ENCODE measurements at regions not wholly inside any gene's neighbourhood (a gene's known extent, or its start where the extent isn't known, plus 50 kb on each side); places are given as distances from the start of the nearest gene placed in this dataset.

- BruUV-seq (replicated peaks), result no TSS peak
- no peak for ATAC-seq
These were observed 123.1 kb upstream of the MID1 start for GRCh38 chrX:10743476-10743875.

GRCh38 chrX:10744007-10744406 is 123.6 kb upstream of the MID1 start:
- CTCF ChIA-PET, result no interaction called here
- Histone ChIP-seq H3K27me3 (ENCODE audit: control insufficient read depth, insufficient read depth, low read length) (no peaks in the 10 kb centered on the region), H3K4me1 (ENCODE audit: control insufficient read depth, insufficient read depth, low read length) (no peaks in the 10 kb centered on the region), H3K27ac (ENCODE audit: low read length) (no peak overlapping the region), H3K36me3 (ENCODE audit: control insufficient read depth, insufficient read depth, low read length) (no peaks in the 10 kb centered on the region), H3K4me3 (ENCODE audit: low read depth in 2 of 2, low read length in 2 of 2) (no peak overlapping the region), H3K9me3 (ENCODE audit: control insufficient read depth, insufficient read depth, low read depth, low read length) (no peaks in the 10 kb centered on the region)
- DNase-seq (ENCODE audit: low read depth, low spot score), result no peak
- in situ Hi-C loops (cut with HindIII; ENCODE audit: low pct_unique_long_range_greater_than_20kb, low sequenced_read_pairs) (no loop called here), intact Hi-C loops (cut with micrococcal nuclease; ENCODE audit: unreplicated experiment) (no loop called here)
- BruUV-seq (replicated peaks), result no TSS peak
- POLR2A ChIA-PET, result no interaction called here
- ATAC-seq, result no peak
- no peak for TF ChIP-seq TCF7L2 (IDR thresholded peaks at IDR 0.05; ENCODE audit: low read depth, low read length)
- TF ChIP-seq POLR2AphosphoS5 (IDR thresholded peaks at IDR 0.05; ENCODE audit: low read depth, low read length), result no peak
- no peak for TF ChIP-seq CTCF (IDR thresholded peaks at IDR 0.05)
- no peak for TF ChIP-seq SIN3A (IDR thresholded peaks at IDR 0.05; ENCODE audit: borderline replicate concordance, insufficient read depth, low read depth, low read length)
- no peak for TF ChIP-seq REST (IDR thresholded peaks at IDR 0.05; ENCODE audit: insufficient read depth in 1 of 2, low read depth in 2 of 2, low read length in 1 of 2)

More at GRCh38 chrX:10743476-10743875, 123.1 kb upstream of the MID1 start:
- DNase-seq (ENCODE audit: low read depth, low spot score), result no peak
- intact Hi-C loops (cut with micrococcal nuclease; ENCODE audit: unreplicated experiment) (no loop called here), in situ Hi-C loops (cut with HindIII; ENCODE audit: low pct_unique_long_range_greater_than_20kb, low sequenced_read_pairs) (no loop called here)
- Histone ChIP-seq H3K27me3 (ENCODE audit: control insufficient read depth, insufficient read depth, low read length) (no peaks in the 10 kb centered on the region), H3K27ac (ENCODE audit: low read length) (no peak overlapping the region), H3K4me3 (ENCODE audit: low read depth in 2 of 2, low read length in 2 of 2) (no peak overlapping the region), H3K9me3 (ENCODE audit: control insufficient read depth, insufficient read depth, low read depth, low read length) (no peaks in the 10 kb centered on the region), H3K36me3 (ENCODE audit: control insufficient read depth, insufficient read depth, low read length) (no peaks in the 10 kb centered on the region), H3K4me1 (ENCODE audit: control insufficient read depth, insufficient read depth, low read length) (no peaks in the 10 kb centered on the region)
- ChIA-PET POLR2A (no interaction called here), CTCF (no interaction called here)
- TF ChIP-seq TCF7L2 (IDR thresholded peaks at IDR 0.05; ENCODE audit: low read depth, low read length) (no peak), POLR2AphosphoS5 (IDR thresholded peaks at IDR 0.05; ENCODE audit: low read depth, low read length) (no peak), CTCF (IDR thresholded peaks at IDR 0.05) (no peak)

GRCh38 chrX:10747975-10748374 is 127.6 kb upstream of the MID1 start:
- H3K9me3 ChIP-seq (ENCODE audit: control insufficient read depth, insufficient read depth, low read depth, low read length), result no peaks in the 10 kb centered on the region
- H3K4me3 ChIP-seq (ENCODE audit: low read depth in 2 of 2, low read length in 2 of 2), result no peak overlapping the region
- CTCF ChIA-PET, result no interaction called here
- in situ Hi-C loops (cut with HindIII; ENCODE audit: low pct_unique_long_range_greater_than_20kb, low sequenced_read_pairs) (no loop called here), intact Hi-C loops (cut with micrococcal nuclease; ENCODE audit: unreplicated experiment) (no loop called here)
- H3K36me3 ChIP-seq (ENCODE audit: control insufficient read depth, insufficient read depth, low read length), result no peaks in the 10 kb centered on the region
- TF ChIP-seq TCF7L2 (IDR thresholded peaks at IDR 0.05; ENCODE audit: low read depth, low read length) (no peak), CTCF (IDR thresholded peaks at IDR 0.05) (no peak), SIN3A (IDR thresholded peaks at IDR 0.05; ENCODE audit: borderline replicate concordance, insufficient read depth, low read depth, low read length) (no peak), REST (IDR thresholded peaks at IDR 0.05; ENCODE audit: insufficient read depth in 1 of 2, low read depth in 2 of 2, low read length in 1 of 2) (no peak), POLR2AphosphoS5 (IDR thresholded peaks at IDR 0.05; ENCODE audit: low read depth, low read length) (no peak)
- BruUV-seq (replicated peaks), result no TSS peak
- POLR2A ChIA-PET, result no interaction called here
- no peaks in the 10 kb centered on the region for H3K4me1 ChIP-seq (ENCODE audit: control insufficient read depth, insufficient read depth, low read length)
- H3K27me3 ChIP-seq (ENCODE audit: control insufficient read depth, insufficient read depth, low read length), result no peaks in the 10 kb centered on the region
- DNase-seq (ENCODE audit: low read depth, low spot score) (no peak), ATAC-seq (no peak)
- no peak overlapping the region for H3K27ac ChIP-seq (ENCODE audit: low read length)

Measured in Panc1 (cell line).